ENCODE measurements at regions not wholly inside any gene's neighbourhood (a gene's known extent, or its start where the extent isn't known, plus 50 kb on each side); places are given as distances from the start of the nearest gene placed in this dataset.

- TF ChIP-seq CTCF (IDR thresholded peaks at IDR 0.05; ENCODE audit: low read length) (no peak), EZH2phosphoT487 (IDR thresholded peaks at IDR 0.05; ENCODE audit: low read length) (no peak), EZH2 (optimal IDR thresholded peaks at IDR 0.05; ENCODE audit: low read depth, low read length) (no peak)
Observed at GRCh38 chr3:27900316-27900715, 178.2 kb upstream of the EOMES start.
